GM21737 (cell line): ENCODE measurements at regions not wholly inside any gene's neighbourhood (a gene's known extent, or its start where the extent isn't known, plus 50 kb on each side); places are given as distances from the start of the nearest gene placed in this dataset.
"Not testable (repeated sequence)": the region's sequence is repeated elsewhere in the genome, so short reads cannot be mapped to it uniquely, and the experiment has no call there.

Experiments used
- ATAC-seq: cut with Tn5 transposase; IDR thresholded peaks from one replicate; pipeline ENCODE4 v1.9.1; 2021; ENCODE audit warnings: mild to moderate bottlenecking, moderate library complexity; ENCODE audit not compliant: unreplicated experiment

DNA sequence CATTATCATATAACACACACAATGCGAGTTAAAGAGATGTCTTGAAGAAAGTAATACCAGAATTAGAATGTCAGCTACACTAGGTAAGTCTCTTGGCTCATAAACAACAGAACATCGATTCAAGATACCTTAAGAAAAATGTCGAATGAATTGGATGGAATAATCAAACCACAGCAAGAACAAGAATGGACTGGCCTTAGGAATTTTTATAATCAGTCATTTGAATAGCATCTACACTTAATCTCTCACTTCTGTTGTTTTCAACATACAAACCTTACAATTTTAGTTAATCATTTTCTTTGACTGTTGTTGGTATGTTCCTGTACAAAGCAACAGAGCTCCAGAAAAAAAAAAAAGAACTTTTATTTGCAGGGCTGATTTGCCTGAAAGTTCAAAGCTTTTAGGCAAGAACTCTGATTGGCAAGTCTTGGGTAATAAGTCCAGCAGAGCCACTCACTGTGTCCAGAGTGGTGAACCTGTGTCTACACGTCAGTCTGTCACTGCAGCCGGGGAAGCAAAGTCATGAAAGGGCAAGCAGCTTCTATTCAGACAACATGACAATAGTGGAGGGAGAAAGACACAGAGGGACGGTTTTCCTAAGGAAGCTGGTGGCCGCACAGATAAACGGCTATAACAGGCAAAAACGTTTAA lies 1026.1 kb upstream of the MIR17HG start:
- ATAC-seq, result no peak

DNA sequence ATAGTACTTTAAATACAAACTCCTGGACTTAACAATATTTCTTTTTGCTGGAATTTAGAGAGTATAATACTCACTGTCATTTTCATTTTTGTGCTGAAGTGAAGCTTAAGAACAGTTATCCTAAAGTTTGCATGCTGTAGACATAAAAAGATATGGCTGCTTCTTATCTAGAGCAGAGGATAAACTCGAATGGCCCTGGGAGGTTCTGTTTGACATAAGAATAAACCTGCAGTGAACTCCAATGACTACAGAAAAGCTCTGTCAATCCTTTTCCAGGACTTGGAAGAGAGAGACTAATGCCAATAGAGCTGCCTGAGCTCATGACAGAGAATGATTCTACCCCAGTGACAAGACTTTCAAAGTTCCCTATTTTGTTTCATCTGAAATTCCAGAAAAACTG lies 1017.8 kb upstream of the MIR17HG start:
- no peak for ATAC-seq

DNA sequence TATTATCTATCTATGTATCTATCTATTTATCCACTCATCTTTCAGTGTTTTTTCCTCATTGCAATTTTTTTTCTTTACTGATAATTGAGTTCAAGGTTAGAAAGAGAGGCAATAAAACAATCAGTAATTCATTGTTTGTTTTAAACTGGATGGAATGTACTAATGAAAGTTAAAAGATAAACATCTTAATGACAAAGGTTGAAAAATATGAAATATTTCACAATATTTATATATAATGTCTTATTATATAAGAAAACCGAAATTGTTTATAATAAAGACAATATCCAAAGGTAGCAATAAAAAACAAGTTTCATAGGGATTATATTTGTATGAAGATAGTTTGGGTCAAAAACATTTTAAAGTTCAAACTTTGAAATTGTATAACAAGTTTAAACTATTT lies 1015.5 kb upstream of the MIR17HG start:
- ATAC-seq, result no peak

DNA sequence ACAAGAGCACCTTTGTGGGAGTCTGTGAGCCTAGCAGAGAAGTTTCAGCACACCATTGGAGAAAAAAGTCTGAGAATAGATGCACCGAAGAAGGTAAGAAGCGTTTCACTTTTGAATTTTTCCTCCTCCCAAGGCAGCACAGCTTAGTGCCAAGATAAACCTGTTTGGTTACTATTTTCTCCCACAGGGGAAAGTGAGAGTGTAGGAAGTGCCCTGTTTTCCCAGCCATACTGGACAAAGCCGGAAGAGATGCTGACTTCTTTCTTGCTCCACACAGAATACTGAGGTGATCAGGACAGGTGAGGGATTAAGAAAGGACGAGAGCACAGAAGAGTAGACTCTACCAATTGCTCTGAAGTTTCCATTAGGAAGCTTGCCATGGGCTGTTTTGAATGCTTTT lies 1011.0 kb upstream of the MIR17HG start:
- ATAC-seq, result no peak

DNA sequence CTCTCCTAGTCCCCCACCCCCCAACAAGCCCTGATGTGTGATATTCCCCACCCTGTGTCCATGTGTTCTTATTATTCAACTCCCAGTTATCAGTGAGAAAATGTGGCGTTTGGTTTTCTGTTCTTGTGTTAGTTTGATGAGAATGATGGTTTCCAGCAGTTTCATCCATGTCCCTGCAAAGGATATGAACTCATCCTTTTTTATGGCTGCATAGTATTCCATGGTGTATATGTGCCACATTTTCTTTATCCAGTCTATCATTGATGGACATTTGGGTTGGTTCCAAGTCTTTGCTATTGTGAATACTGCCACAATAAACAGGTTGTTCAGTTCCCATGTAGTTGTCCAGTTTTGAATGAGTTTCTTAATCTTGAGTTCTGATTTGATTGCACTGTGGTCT lies 1006.1 kb upstream of the MIR17HG start:
- not testable (repeated sequence) for ATAC-seq

DNA sequence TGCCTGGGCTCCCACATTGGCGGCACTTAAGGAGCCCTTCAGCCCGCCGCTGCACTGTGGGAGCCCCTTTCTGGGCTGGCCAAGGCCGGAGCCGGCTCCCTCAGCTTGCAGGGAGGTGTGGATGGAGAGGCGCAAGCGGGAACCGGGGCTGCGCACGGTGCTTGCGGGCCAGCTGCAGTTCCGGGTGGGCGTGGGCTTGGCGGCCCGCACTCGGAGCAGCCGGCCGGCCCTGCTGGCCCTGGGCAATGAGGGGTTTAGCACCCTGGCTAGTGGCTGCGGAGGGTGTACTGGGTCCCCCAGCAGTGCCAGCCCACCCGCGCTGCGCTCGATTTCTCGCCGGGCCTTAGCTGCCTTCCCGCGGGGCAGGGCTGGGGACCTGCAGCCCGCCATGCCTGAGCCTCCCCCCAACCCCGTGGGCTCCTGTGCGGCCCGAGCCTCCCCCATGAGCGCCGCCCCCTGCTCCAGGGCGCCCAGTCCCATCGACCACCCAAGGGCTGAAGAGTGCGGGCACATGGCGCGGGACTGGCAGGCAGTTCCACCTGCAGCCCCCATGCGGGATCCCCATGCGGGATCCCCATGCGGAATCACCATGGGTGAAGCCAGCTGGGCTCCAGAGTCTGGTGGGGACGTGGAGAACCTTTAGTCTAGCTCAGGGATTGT lies 998.9 kb upstream of the MIR17HG start:
- ATAC-seq, result not testable (repeated sequence)

DNA sequence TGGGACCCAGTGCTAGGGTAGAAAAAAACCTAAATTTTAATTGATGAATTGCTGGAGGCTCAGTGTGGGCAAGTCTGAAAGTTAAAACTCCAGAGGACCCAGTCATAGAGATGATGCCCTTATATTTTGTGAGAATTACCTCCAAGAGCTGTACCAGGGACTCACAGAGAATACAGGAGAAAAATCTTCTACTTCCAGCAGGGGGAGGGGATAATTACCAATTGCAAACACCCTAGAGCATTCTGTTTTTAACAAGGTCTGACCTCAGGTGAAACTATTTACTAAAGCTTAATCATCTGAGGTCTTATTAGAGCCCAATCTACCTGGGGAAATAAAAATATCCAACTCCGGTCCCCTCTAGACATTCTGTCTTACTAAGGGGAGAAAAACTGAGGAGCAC lies 994.7 kb upstream of the MIR17HG start:
- no peak for ATAC-seq

DNA sequence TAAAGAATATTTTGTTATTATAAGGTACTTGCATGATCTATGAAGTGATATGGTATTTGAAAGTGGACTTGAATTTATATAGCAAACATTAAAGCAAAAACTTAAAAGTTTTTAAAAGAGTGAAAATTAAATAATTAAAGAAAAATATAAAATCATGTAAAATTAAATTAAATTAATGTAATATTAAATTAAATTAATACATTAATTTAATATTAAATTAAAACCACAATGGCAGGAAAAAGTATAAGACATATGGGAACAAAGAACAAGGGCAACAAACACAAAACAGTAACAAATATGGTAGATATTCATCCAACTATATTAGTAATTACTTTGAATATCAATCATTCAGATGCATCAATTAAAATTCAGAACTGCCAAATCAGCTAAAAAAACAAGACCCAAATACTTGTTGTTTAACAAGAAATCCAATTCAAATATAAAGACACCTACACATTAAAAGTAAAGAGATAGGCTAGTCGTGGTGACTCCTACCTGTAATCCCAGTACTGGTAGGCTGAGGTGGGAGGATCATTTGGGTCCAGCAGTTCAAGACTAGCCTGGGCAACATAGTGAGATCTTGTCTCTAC lies 992.2 kb upstream of the MIR17HG start:
- ATAC-seq, result no peak

DNA sequence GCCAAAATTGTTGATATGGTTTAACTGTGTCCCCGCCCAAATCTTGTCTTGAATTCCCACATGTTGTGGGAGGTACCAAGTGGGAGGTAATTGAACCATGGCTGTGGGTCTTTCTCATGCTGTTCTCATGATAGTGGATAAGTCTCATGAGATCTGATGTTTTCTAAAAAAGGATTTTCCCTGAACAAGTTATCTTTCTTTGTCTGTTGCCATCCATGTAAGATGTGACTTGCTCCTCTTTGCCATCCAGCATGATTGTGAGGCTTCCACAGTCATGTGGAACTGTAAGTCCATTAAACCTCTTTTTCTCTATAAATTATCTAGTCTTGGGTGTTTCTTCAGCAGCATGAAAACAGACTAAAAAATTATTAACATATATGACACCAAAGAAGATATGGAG lies 986.7 kb upstream of the MIR17HG start:
- ATAC-seq, result no peak

DNA sequence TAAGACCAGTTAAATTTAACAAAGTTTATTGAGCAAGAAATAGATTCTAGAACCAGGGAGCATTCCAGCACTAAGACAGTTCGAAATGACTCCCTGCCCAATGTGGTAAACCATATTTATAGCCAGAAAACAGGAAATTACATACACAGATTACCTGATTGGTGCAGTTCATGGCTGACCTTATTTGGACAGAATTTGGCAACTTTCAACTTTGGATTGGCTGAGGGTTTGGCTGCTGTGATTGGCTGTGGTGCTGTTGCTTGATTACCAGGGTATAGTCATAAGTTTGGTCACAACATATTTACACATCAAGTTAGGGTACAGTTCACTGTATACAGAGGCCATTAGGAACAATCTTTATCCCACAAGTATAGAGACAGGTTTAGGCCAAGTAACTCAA lies 984.8 kb upstream of the MIR17HG start:
- ATAC-seq, result no peak

DNA sequence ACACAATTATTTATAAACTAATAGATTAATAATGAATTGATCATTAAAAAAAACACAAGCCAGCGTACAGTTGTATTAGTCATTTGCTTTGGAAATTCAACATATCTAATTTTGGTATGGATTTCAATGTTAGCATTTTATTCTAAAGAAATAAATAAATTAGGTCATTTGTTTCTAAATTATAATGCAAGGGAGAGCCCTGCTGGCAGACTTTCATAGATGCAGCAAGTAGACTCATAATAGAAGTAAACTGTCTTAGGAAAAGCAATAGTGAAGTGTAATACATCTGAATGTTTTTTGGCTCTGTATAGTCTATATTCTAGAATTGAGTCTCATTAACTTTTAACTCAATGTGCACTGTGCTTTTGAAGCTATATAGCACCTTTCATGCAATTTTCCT lies 982.4 kb upstream of the MIR17HG start:
- no peak for ATAC-seq

DNA sequence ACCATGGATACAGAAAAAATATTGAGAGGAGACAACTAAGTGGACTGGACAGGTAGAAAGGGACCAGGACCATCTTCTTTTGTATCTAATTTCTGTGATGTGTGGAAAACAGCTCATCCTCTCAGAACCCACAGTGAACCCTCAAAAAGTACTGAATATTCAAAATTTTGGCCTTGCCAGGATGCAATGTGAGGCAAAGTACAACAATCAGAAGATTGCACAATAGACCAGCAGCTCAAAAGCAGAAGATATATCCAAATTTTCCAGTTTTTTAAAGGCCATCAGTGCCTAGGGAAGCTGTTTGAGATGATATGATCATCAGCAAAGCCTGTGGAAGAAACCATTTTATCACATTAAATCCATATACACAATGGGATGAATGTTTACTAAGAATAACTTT lies 973.3 kb upstream of the MIR17HG start:
- ATAC-seq, result no peak

DNA sequence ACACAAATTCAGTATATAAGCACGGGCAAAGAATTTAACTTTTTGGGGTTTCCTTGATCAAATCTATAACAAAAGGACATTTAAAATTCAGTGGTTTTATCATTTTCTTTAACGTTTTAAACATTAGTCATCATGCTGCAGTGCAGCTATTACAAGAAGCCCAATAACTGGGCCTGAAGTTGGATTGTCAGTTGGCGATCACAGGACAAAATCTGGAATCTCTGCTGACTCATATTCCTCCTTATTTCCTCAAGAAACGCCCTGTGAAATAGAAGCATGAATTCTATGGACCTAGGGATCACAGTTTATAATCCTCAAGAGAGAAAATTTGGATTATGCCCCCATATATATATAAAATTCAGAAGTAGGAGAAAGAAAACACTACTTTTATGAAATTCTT lies 971.6 kb upstream of the MIR17HG start:
- ATAC-seq, result no peak

DNA sequence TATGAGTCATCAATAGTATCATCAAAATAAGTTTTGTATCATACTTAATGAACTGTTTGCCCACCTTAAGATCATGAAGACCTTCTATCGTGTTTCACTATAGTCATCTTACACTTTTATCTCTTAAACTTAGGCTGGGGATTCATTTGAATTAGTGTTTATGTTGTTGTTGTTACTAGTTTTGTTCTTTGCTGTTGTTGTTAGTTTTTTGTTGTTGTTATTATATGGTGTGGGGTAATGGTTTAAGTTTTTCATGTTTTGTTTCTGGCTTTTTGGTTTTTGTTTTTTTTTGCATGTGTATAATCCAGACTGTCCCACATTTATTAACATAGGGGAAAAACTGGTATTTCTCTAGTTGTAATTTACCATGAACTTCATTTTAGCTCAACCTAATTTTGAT lies 965.1 kb upstream of the MIR17HG start:
- ATAC-seq, result no peak

DNA sequence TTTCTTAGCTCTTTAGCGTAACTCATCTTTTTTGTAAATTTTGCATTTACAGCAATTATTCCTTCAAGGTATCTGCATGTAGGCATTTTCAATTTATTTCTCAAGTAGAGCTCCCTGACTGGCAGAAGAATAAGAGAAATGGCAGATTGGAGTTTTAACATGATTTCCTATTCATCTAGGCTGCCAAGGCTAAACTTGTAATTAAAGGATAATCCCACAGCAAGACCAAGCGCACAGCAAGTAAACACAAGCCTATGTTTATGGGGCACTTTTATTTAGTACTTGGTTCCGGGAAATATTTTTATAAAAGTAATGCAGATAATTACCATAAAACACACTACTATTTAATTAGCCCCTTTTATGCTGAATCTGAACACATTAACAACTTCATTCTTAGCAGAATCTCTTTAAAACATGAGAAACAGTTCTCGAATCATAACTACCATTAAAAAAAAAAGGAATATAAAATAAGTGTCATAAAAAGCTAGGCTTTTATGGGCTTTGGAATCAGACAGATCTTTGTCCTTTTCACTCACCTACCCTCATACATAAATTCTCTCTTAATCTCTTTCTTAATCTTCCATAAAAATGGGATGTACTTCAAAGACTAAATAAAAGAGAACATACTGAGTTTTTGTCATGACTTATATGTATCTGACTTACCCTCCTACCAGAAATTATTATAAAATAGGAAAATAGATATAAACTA lies 961.6 kb upstream of the MIR17HG start:
- ATAC-seq, result no peak

DNA sequence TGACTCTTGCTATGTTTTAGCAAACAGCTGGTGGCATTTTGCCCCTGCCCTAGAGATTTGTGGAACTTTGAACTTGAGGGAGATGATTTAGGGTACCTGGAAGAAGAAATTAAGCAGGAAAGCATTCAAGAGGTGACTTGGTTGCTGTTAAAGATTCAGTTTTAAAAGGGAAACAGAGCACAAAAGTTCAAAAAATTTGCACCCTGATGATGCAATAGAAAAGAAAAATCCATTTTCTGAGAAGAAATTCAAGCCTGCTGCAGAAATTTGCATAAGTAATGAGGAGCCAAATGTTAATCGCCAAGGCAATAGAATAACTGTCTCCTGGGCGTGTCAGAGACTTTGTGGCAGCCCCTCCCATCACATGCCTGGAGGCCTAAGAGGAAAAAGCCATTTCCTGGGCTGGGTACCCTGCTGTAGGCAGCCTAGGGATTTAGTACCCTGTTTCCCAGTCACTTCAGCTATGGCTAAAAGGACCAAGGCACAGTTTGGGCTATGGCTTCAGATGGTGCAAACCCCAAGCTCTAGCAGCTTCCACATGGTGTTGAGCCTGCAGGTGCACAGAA lies 958.5 kb upstream of the MIR17HG start:
- ATAC-seq, result no peak

DNA sequence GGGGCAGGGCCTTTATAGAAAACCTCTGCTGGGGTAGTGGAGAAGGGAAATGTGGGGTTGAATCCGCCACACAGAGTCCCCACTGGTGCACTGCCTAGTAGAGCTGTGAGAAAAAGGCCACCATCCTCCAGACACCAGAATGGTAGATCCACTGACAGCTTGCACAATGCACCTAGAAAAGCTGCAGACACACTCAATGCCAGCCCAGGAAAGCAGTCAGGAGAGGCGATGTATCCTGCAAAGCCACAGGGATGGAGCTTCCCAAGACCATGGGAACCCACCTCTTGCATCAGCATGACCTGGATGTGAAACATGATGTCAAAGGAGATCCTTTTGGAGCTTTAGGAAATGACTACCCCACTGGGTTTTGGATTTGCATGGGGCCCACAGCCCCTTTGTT lies 958.0 kb upstream of the MIR17HG start:
- no peak for ATAC-seq

DNA sequence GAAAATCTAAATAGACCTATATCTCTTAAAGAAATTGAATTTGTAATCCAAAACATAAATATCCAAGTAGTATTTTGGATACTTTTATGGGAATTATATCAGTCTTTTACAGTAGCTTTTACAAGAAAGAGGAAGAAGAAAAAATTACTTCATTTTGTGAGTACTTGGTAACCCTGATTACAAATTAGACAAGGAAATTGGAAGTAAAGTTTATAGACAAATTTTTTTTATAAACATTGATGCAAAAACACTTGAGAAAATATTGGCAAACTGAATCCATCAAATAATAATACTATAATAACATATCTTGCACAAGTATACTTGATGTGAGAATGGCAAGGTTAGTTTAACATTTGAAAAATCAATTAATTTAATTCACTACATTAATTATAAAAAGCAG lies 954.1 kb upstream of the MIR17HG start:
- ATAC-seq, result no peak

DNA sequence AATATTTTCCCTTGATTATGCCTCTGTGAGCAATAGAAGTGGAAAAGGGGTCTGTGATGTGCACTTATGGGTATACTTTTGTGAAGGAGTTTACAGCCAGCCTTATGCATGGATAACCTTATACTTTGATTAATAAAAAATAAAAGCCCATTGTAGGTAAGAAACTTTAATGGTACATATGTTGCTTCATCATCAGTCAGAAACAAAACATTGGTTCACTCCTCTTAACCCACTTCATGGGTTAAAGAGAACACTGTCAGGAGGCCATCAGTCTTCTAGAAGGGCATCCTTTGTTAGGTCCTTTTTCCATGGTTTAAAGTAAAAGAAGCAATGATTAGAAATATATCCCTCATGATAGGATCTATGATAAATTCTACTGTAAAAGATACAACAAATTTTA lies 952.1 kb upstream of the MIR17HG start:
- ATAC-seq, result no peak

DNA sequence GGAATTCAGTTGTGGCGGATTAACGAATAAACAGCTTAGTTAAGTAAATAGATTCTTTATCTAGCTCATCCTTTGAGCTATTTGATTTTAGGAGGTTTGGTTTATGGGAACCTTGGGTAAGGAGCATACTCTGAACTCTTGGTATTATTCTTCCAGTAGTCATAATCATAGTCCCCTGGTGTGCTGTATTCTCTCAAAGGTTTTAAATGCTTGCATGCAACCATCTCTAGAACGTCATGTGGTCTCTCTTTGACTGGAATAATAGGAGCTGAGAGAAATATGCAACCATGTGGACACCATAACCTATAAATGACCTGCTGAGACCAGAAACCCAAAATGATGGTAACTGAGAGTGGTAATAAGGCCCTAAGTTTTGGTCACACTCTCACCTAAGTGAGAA lies 951.6 kb upstream of the MIR17HG start:
- ATAC-seq, result no peak

DNA sequence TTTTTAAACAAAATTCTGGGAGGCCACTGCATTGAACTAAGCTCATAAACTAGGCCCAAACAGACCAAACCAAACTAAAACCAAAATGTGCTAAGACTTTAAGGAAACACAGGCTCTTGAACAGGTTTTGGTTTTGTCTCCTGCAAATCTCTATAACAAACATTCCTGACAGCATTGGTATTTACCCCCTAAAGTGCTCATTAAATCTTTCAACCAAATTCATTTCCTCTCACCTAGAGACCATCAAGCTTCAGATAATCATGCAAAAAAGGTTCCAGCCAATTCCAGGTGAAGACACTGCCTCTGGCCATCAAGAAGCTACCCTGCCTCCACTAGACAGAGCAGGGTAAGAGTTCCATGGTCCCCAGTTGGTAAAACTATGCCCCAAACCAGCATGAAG lies 951.2 kb upstream of the MIR17HG start:
- ATAC-seq, result no peak

DNA sequence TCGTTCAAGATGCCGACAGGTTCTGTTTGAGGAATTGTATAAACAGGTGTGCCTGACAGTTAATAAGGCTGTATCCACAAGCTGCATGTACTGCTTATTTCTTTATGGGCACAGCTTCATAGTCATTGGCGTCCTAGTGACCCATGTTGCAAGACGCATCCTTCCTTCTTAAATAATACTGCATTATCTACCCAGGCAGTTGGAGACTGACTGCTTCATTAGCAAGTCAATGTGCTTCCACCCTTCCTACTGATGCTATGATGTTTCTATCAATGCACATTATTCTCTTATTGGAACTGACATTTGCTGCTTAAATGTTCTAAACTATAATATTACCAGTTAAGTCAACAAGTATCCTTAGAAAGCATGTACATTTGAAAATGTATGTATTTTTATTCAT lies 950.0 kb upstream of the MIR17HG start:
- no peak for ATAC-seq
